GM18858 (cell line): ENCODE measurements at regions not wholly inside any gene's neighbourhood (a gene's known extent, or its start where the extent isn't known, plus 50 kb on each side); places are given as distances from the start of the nearest gene placed in this dataset.
A peak's percentile ranks its signal among the peaks of the same experiment; 100 is the strongest.

Experiments used
- ATAC-seq: cut with Tn5 transposase; IDR thresholded peaks from one replicate; pipeline ENCODE4 v1.9.1; 2021; ENCODE audit not compliant: unreplicated experiment

- ATAC-seq = no peak
These were observed 200.2 kb downstream of the PLK2 start for GRCh38 chr5:58259685-58260152.

DNA sequence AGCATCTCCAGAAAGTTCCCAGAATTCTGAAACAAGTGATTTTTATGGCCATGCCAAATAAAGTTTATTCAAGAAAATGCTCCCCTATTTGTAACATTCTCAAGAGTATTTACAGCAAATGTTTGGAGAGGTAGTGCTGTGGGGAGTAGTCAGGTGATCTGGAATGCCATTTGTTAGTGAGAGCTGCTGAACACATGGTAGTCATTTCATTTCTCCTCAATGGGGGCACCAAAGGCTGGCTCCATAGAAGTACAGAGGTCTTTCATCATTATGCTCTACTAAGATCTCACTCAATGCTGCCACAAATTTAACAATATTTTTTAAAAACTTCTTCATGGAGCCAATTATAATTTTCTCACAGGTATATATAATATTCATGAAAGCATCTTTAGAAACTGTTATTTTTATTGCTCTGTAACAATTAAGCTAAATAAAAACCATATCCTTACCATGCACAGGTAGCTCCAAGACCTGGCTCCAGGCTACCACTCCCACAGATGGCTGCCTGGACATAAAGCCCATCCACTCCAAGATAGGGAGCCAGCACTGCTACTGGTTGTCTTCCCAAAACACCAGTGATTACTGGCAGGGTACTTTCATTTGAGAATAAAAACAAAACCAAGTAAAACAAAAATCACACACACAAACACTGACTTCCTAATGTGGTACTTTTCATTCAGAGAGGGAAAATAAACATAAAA is 200.8 kb downstream of the PLK2 start:
- ATAC-seq = no peak

DNA sequence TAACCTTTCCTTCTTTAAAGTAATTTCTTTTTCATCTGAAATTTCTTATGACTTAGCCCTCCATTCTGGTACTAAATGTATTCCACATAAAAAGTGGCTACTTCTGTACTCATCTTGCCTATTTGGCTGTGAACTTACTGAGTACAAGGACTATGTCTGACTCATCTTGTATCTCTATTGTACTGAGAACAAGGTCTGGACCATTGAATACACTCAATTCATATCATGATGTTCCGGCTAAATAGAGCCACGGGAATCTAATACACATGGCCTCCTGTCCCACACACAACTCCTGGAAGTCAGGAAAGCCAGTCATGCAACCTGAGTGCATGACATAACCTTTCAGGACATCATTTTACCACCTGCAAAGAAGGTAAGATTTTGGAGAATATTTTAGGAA is 203.9 kb downstream of the PLK2 start:
- no peak for ATAC-seq

- ATAC-seq = no peak
These were observed 204.5 kb downstream of the PLK2 start for GRCh38 chr5:58255386-58255785.

DNA sequence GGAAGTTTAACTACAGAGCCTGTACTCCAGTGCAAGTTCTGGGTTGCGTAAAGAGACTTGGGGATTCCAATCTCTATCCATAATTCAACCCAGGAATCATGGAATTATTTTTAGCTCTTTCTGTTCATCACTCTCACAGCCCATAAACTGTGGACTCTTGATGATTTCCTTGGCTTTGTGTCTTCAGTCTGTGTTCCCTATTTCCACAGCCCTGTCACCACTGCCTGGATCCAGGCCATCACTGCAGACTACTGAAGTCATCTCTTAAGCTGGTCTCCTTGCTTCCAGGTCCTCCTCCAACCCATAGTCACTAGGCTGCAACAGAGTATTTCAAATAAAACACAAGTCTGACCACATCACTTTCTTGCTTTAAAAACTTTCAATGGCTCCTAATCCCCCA is 211.7 kb downstream of the PLK2 start:
- no peak for ATAC-seq

DNA sequence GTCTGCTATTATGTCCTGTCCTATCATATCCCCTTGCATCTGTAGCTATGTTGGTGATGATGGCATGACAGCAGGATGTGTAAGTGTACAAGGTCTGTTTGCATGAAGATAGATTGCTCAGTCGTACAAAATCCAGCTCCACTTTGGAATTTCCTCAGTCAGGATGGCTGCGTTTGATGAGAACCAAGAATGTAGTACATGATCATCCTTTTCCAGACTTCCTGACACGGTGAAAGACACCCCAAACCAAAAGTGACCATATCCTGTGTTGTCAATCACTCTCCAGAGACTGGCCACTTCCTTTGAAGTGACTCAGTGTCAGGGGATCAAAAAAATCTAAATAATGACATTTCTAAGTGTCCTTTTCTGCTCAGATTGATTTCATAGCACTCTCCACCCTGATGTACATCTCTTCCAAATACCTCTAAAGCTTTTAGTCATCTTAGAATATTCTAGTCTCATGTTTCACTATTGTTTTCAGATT is 213.4 kb downstream of the PLK2 start:
- no peak for ATAC-seq

- no peak for ATAC-seq
These were observed 214.4 kb downstream of the PLK2 start for GRCh38 chr5:58245476-58245840.

GRCh38 chr5:58244819-58245475 is 214.9 kb downstream of the PLK2 start:
- no peak for ATAC-seq

GRCh38 chr5:58241389-58241788 is 218.5 kb downstream of the PLK2 start:
- ATAC-seq = no peak

DNA sequence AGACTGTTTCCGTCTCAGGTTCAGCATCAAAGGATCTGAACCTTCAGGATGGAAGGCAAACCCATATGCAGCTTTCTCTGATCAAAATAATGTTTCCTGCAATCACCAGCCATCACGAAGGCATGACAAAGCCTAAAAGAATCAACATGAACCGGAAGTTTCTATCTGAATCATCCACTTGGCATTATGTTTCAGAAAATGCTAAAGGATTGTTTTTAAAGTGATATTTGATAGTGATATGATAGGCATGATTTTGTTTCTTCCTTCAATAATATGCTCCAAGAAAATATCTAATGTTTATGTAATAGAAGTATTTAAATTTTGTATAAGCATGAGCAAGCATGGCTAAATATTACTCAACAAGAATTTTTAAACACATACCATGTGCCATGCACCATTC is 219.6 kb downstream of the PLK2 start:
- no peak for ATAC-seq

DNA sequence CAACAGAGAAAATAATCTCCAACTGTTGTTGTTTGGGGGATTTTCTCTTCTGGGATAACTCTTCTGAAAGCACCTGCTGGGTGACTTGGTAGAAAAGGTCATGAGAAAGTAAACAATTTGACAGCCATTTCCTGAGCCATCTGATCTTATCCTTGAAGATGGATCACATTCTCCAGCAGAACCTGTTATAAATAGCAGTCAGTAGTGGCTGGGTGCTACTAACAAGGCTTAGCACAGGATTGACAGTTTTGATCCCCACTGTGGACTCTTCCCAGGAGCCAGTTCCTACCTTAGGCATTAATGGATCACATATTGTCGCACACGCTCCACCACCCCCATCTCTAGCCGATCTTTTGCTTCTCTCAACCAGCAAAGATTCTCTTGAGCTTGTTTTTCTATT is 220.2 kb downstream of the PLK2 start:
- ATAC-seq = no peak

DNA sequence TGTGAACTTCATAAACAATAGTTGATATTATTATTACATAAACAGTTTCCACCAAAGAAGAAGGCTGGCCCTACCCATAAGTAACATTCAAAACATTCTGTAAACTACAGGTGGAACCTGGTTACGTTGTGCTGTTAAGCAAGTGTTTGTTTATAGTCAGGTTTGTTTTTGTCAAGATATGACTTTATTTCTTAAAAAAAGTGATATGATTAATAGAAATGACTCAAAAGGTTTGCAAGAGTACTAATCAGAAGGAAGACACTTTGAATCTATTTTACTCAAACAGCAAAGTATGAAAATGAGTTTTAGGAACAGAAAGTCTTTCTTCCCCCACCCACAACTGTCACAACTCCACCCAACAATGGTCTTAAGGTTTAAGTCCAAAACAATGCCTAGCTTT is 220.8 kb downstream of the PLK2 start:
- ATAC-seq = peak; percentile 66

GRCh38 chr5:58236498-58236897 is 223.4 kb downstream of the PLK2 start:
- ATAC-seq = no peak

DNA sequence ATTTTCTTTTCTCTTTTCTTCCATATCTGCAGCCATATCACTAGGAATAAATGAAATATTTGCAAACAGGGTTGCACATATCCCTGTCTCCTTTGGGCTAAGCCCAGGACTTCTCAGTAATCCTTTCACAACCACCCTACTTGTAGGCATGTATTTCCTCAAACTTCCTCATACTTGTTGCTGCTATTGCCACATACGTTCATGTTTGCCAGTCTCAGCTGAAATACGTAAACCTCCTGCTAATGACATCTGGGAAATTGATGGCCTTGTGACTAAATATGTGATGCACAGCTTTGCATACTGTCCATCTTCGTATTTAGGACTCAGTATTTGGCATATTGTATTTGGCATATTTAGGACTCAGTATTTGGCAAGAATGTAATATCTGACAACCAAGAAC is 224.6 kb downstream of the PLK2 start:
- no peak for ATAC-seq

GRCh38 chr5:58232130-58232529 is 227.8 kb downstream of the PLK2 start:
- ATAC-seq = no peak

- ATAC-seq = no peak
These were observed 228.8 kb downstream of the PLK2 start for GRCh38 chr5:58231041-58231440.

GRCh38 chr5:58228896-58229295 is 231.0 kb downstream of the PLK2 start:
- no peak for ATAC-seq

GRCh38 chr5:58227858-58228257 is 232.0 kb downstream of the PLK2 start:
- ATAC-seq = no peak

DNA sequence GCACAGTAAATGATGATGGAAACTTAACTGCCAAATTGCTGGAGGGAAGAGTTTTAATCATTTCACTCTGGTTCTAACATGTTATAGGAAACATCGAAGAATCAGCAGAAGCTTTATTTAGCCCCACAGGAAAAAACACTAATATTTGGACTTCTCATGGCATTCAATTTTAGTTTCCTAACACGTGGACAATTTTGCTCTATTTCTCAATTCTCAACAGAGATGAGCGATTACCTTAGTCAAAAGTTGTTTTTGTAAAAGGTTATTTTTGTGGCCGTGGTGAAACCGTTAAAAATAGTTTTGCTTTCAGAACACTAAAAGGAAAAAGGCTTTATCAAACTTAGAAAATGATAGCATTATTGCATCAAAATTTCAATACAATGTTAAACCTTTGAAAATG is 235.2 kb downstream of the PLK2 start:
- ATAC-seq = no peak

DNA sequence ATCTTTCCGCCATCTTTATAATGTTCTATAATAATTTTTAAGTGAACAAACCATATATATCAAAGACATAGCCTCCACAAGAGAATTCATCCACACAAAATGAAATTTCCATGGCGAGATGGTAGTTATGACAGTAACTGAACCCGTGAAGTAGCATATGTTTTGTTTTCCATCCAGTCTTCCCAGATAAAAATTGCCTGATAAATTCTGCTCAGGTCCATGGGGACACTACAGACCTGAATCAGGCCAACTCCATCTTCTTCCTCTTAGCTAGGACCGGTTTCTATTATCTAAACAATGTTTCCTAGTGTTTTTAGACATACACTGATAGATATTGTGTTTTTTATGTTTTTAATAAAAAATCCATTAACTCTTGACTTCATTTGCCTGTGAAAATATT is 235.7 kb downstream of the PLK2 start:
- no peak for ATAC-seq

DNA sequence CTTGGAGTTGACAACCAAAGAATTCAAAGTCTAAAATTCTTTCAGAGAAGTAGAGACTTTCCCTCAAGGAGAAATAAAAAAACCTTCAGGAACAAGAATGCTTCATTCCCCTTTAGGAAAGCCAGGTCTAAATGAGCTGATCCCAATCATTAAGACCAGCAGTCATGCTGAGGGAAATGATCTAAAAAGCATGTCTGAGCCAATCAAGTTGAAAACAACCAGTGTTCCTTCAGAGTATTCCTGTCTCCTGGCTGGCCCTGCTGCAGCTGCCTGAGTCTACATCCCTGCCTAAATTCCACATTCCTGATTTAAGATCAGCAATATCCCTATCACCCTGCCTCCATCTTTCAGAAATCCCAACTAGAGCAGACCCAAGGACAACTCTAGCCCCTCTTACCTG is 244.5 kb downstream of the PLK2 start:
- no peak for ATAC-seq

- no peak for ATAC-seq
These were observed 248.4 kb downstream of the PLK2 start for GRCh38 chr5:58211441-58211840.

DNA sequence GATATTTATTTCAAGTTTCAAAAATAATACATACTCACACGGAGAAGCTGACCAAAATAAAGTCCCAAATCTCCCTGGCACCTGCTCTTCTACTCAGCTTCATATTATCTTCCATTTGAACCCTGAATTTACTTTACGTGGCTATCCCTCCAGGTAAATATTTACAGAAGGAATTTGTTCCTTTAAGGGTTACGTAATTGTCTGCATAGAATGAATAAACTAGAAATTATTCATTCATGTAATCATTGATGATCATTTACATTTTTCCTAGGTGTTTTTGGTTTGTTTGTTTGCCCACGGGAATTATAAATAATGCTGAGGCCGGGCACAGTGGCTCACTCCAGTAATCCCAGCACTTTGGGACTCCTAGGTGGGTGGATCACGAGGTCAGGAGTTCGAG is 251.2 kb downstream of the PLK2 start:
- ATAC-seq = no peak
